ENCODE measurements at regions not wholly inside any gene's neighbourhood (a gene's known extent, or its start where the extent isn't known, plus 50 kb on each side); places are given as distances from the start of the nearest gene placed in this dataset.

GRCh38 chr2:217248312-217248935 is 388.6 kb upstream of the TNP1 start:
- Histone ChIP-seq H3K9me3 (ENCODE audit: control insufficient read depth, low read length) (no peaks in the 10 kb centered on the region), H3K27me3 (replicated peaks; ENCODE audit: control insufficient read depth, insufficient read depth, low read length) (no peaks in the 10 kb centered on the region), H3K9ac (ENCODE audit: low read length) (peak overlapping the region; percentile 19), H3K36me3 (ENCODE audit: control insufficient read depth, insufficient read depth, low read length, severe bottlenecking) (no peaks in the 10 kb centered on the region), H3K4me1 (ENCODE audit: control insufficient read depth, insufficient read depth, low read length) (peaks cover 15% of the 10 kb centered on the region), H3K4me3 (ENCODE audit: low read length) (no peak overlapping the region)
- DNase-seq (ENCODE audit: low read depth), result no peak

GRCh38 chr2:217247476-217247875 is 387.6 kb upstream of the TNP1 start:
- H3K9ac ChIP-seq (ENCODE audit: low read length), result peak overlapping the region; percentile 19

GRCh38 chr2:217246108-217246507 is 386.2 kb upstream of the TNP1 start:
- H3K9ac ChIP-seq (ENCODE audit: low read length), result no peak overlapping the region
- H3K27me3 ChIP-seq (replicated peaks; ENCODE audit: control insufficient read depth, insufficient read depth, low read length), result no peaks in the 10 kb centered on the region
- H3K36me3 ChIP-seq (ENCODE audit: control insufficient read depth, insufficient read depth, low read length, severe bottlenecking), result no peaks in the 10 kb centered on the region
- H3K4me1 ChIP-seq (ENCODE audit: control insufficient read depth, insufficient read depth, low read length), result peaks cover 15% of the 10 kb centered on the region
- DNase-seq (ENCODE audit: low read depth), result no peak
- no peak overlapping the region for H3K4me3 ChIP-seq (ENCODE audit: low read length)
- no peaks in the 10 kb centered on the region for H3K9me3 ChIP-seq (ENCODE audit: control insufficient read depth, low read length)

More at GRCh38 chr2:217247476-217247875, 387.6 kb upstream of the TNP1 start:
- Histone ChIP-seq H3K4me1 (ENCODE audit: control insufficient read depth, insufficient read depth, low read length) (peaks cover 15% of the 10 kb centered on the region), H3K36me3 (ENCODE audit: control insufficient read depth, insufficient read depth, low read length, severe bottlenecking) (no peaks in the 10 kb centered on the region), H3K27me3 (replicated peaks; ENCODE audit: control insufficient read depth, insufficient read depth, low read length) (no peaks in the 10 kb centered on the region), H3K4me3 (ENCODE audit: low read length) (no peak overlapping the region), H3K9me3 (ENCODE audit: control insufficient read depth, low read length) (no peaks in the 10 kb centered on the region)
- no peak for DNase-seq (ENCODE audit: low read depth)

- no peaks in the 10 kb centered on the region for H3K9me3 ChIP-seq (ENCODE audit: control insufficient read depth, low read length)
- no peak overlapping the region for H3K9ac ChIP-seq (ENCODE audit: low read length)
- H3K4me1 ChIP-seq (ENCODE audit: control insufficient read depth, insufficient read depth, low read length), result peaks cover 20% of the 10 kb centered on the region
- no peak for DNase-seq (ENCODE audit: low read depth)
- no peak overlapping the region for H3K4me3 ChIP-seq (ENCODE audit: low read length)
- no peaks in the 10 kb centered on the region for H3K27me3 ChIP-seq (replicated peaks; ENCODE audit: control insufficient read depth, insufficient read depth, low read length)
- no peaks in the 10 kb centered on the region for H3K36me3 ChIP-seq (ENCODE audit: control insufficient read depth, insufficient read depth, low read length, severe bottlenecking)
These were observed 385.0 kb upstream of the TNP1 start for GRCh38 chr2:217244815-217245214.

GRCh38 chr2:217242947-217243346 is 383.1 kb upstream of the TNP1 start:
- Histone ChIP-seq H3K9me3 (ENCODE audit: control insufficient read depth, low read length) (no peaks in the 10 kb centered on the region), H3K4me1 (ENCODE audit: control insufficient read depth, insufficient read depth, low read length) (peaks cover 17% of the 10 kb centered on the region), H3K27me3 (replicated peaks; ENCODE audit: control insufficient read depth, insufficient read depth, low read length) (no peaks in the 10 kb centered on the region), H3K36me3 (ENCODE audit: control insufficient read depth, insufficient read depth, low read length, severe bottlenecking) (no peaks in the 10 kb centered on the region), H3K9ac (ENCODE audit: low read length) (no peak overlapping the region), H3K4me3 (ENCODE audit: low read length) (no peak overlapping the region)
- no peak for DNase-seq (ENCODE audit: low read depth)

GRCh38 chr2:217231724-217232123 is 371.9 kb upstream of the TNP1 start:
- Histone ChIP-seq H3K4me3 (ENCODE audit: low read length) (no peak overlapping the region), H3K27me3 (replicated peaks; ENCODE audit: control insufficient read depth, insufficient read depth, low read length) (no peaks in the 10 kb centered on the region), H3K4me1 (ENCODE audit: control insufficient read depth, insufficient read depth, low read length) (peaks cover 17% of the 10 kb centered on the region), H3K9ac (ENCODE audit: low read length) (no peak overlapping the region), H3K9me3 (ENCODE audit: control insufficient read depth, low read length) (peaks cover 3% of the 10 kb centered on the region), H3K36me3 (ENCODE audit: control insufficient read depth, insufficient read depth, low read length, severe bottlenecking) (no peaks in the 10 kb centered on the region)
- no peak for DNase-seq (ENCODE audit: low read depth)

GRCh38 chr2:217231212-217231611 is 371.3 kb upstream of the TNP1 start:
- Histone ChIP-seq H3K4me1 (ENCODE audit: control insufficient read depth, insufficient read depth, low read length) (peaks cover 17% of the 10 kb centered on the region), H3K27me3 (replicated peaks; ENCODE audit: control insufficient read depth, insufficient read depth, low read length) (no peaks in the 10 kb centered on the region), H3K4me3 (ENCODE audit: low read length) (no peak overlapping the region), H3K9me3 (ENCODE audit: control insufficient read depth, low read length) (peaks cover under 1% of the 10 kb centered on the region), H3K9ac (ENCODE audit: low read length) (no peak overlapping the region), H3K36me3 (ENCODE audit: control insufficient read depth, insufficient read depth, low read length, severe bottlenecking) (no peaks in the 10 kb centered on the region)
- peak; percentile 58 for DNase-seq (ENCODE audit: low read depth)

GRCh38 chr2:217228732-217229131 is 368.9 kb upstream of the TNP1 start:
- DNase-seq (ENCODE audit: low read depth), result no peak
- Histone ChIP-seq H3K4me3 (ENCODE audit: low read length) (no peak overlapping the region), H3K9me3 (ENCODE audit: control insufficient read depth, low read length) (no peaks in the 10 kb centered on the region), H3K9ac (ENCODE audit: low read length) (no peak overlapping the region), H3K27me3 (replicated peaks; ENCODE audit: control insufficient read depth, insufficient read depth, low read length) (no peaks in the 10 kb centered on the region), H3K4me1 (ENCODE audit: control insufficient read depth, insufficient read depth, low read length) (peaks cover 20% of the 10 kb centered on the region), H3K36me3 (ENCODE audit: control insufficient read depth, insufficient read depth, low read length, severe bottlenecking) (no peaks in the 10 kb centered on the region)

GRCh38 chr2:217227794-217228193 is 367.9 kb upstream of the TNP1 start:
- H3K9me3 ChIP-seq (ENCODE audit: control insufficient read depth, low read length), result no peaks in the 10 kb centered on the region
- H3K9ac ChIP-seq (ENCODE audit: low read length), result no peak overlapping the region
- no peaks in the 10 kb centered on the region for H3K36me3 ChIP-seq (ENCODE audit: control insufficient read depth, insufficient read depth, low read length, severe bottlenecking)
- no peak for DNase-seq (ENCODE audit: low read depth)
- no peaks in the 10 kb centered on the region for H3K27me3 ChIP-seq (replicated peaks; ENCODE audit: control insufficient read depth, insufficient read depth, low read length)
- peaks cover 29% of the 10 kb centered on the region for H3K4me1 ChIP-seq (ENCODE audit: control insufficient read depth, insufficient read depth, low read length)
- no peak overlapping the region for H3K4me3 ChIP-seq (ENCODE audit: low read length)

- no peak overlapping the region for H3K9ac ChIP-seq (ENCODE audit: low read length)
- H3K4me3 ChIP-seq (ENCODE audit: low read length), result no peak overlapping the region
- H3K36me3 ChIP-seq (ENCODE audit: control insufficient read depth, insufficient read depth, low read length, severe bottlenecking), result no peaks in the 10 kb centered on the region
- no peaks in the 10 kb centered on the region for H3K9me3 ChIP-seq (ENCODE audit: control insufficient read depth, low read length)
- peaks cover 30% of the 10 kb centered on the region for H3K4me1 ChIP-seq (ENCODE audit: control insufficient read depth, insufficient read depth, low read length)
- DNase-seq (ENCODE audit: low read depth), result no peak
- H3K27me3 ChIP-seq (replicated peaks; ENCODE audit: control insufficient read depth, insufficient read depth, low read length), result no peaks in the 10 kb centered on the region
These were observed 365.7 kb upstream of the TNP1 start for GRCh38 chr2:217225596-217225995.

GRCh38 chr2:217223222-217223930 is 363.5 kb upstream of the TNP1 start:
- Histone ChIP-seq H3K4me3 (ENCODE audit: low read length) (peak overlapping the region; percentile 38), H3K9ac (ENCODE audit: low read length) (no peak overlapping the region), H3K9me3 (ENCODE audit: control insufficient read depth, low read length) (no peaks in the 10 kb centered on the region), H3K36me3 (ENCODE audit: control insufficient read depth, insufficient read depth, low read length, severe bottlenecking) (no peaks in the 10 kb centered on the region), H3K4me1 (ENCODE audit: control insufficient read depth, insufficient read depth, low read length) (peaks cover 45% of the 10 kb centered on the region), H3K27me3 (replicated peaks; ENCODE audit: control insufficient read depth, insufficient read depth, low read length) (no peaks in the 10 kb centered on the region)
- peak; percentile 59 for DNase-seq (ENCODE audit: low read depth)

Data from adipocyte (in vitro differentiated cells).